BJ (cell line): ENCODE measurements at regions not wholly inside any gene's neighbourhood (a gene's known extent, or its start where the extent isn't known, plus 50 kb on each side); places are given as distances from the start of the nearest gene placed in this dataset.

Experiments
- CTCF ChIA-PET: fragments of 350-600 bp; formaldehyde crosslinking; extraction: SDS; loops from one replicate; lab custom pipeline; 2021; ENCODE audit warnings: antibody characterized with exemption, inconsistent platforms; lab: Yijun Ruan, JAX
- POLR2A ChIA-PET: fragments of 300-600 bp; sonication (Branson Sonifier 250); formaldehyde crosslinking; extraction: SDS; loops from one replicate; lab custom pipeline; 2021; ENCODE audit warnings: antibody characterized with exemption; lab: Charles Lee
- DNase-seq: peaks from one replicate; pipeline ENCODE4 v3.0.0-alpha.2; 2011; ENCODE audit warnings: low read depth
- H3K27me3 ChIP-seq: 2 replicates; pipeline ENCODE4 v1.6.0; 2011; ENCODE audit warnings: low read length; ENCODE audit not compliant: control insufficient read depth, insufficient read depth
- H3K36me3 ChIP-seq: 2 replicates; pipeline ENCODE4 v1.5.1; 2011; ENCODE audit warnings: low read length; ENCODE audit not compliant: control insufficient read depth, insufficient read depth
- H3K4me3 ChIP-seq: 2 replicates; pipeline ENCODE4 v1.5.1; 2011; ENCODE audit warnings: low read depth, mild to moderate bottlenecking, control low read depth, low read length
- TF ChIP-seq, protein P1 (sequence below): IDR thresholded peaks from 2 replicates; pipeline ENCODE4 v1.5.1; 2011; ENCODE audit warnings: low read depth, mild to moderate bottlenecking, control low read depth, inconsistent platforms, low read length, moderate library complexity; ENCODE audit not compliant: insufficient read depth

GRCh38 chr11:110525883-110526282 lies 96.1 kb downstream of the FDX1 start:
- Histone ChIP-seq H3K4me3 (no peak overlapping the region), H3K36me3 (no peaks in the 10 kb centered on the region), H3K27me3 (no peaks in the 10 kb centered on the region)
- POLR2A ChIA-PET: no interaction called here
- TF ChIP-seq, protein P1, sequence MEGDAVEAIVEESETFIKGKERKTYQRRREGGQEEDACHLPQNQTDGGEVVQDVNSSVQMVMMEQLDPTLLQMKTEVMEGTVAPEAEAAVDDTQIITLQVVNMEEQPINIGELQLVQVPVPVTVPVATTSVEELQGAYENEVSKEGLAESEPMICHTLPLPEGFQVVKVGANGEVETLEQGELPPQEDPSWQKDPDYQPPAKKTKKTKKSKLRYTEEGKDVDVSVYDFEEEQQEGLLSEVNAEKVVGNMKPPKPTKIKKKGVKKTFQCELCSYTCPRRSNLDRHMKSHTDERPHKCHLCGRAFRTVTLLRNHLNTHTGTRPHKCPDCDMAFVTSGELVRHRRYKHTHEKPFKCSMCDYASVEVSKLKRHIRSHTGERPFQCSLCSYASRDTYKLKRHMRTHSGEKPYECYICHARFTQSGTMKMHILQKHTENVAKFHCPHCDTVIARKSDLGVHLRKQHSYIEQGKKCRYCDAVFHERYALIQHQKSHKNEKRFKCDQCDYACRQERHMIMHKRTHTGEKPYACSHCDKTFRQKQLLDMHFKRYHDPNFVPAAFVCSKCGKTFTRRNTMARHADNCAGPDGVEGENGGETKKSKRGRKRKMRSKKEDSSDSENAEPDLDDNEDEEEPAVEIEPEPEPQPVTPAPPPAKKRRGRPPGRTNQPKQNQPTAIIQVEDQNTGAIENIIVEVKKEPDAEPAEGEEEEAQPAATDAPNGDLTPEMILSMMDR: no peak
- CTCF ChIA-PET: no interaction called here
- DNase-seq: peak; percentile 74

DNA sequence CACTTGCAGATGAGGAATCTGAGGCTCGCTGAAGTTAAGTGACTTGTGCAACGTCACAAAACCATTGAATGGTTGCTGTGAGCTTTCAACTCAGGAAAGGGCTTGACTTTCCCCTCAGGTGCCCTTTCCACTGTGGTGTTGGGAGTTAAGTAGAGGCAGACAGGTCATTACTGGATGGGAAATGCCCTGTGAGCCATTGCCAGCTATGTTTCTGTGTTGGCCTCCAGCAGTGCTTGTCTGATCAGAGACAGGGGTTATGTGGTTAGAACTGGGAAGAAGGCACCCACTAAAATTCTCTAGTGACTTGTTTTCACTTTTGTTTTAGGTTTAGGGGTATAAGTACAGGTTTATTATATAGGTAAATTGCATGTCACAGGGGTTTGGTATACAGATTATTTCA lies 96.6 kb downstream of the FDX1 start:
- Histone ChIP-seq H3K27me3 (no peaks in the 10 kb centered on the region), H3K36me3 (no peaks in the 10 kb centered on the region), H3K4me3 (no peak overlapping the region)
- TF ChIP-seq, protein P1: no peak
- CTCF ChIA-PET: no interaction called here
- no peak for DNase-seq
- POLR2A ChIA-PET: no interaction called here
